ENCODE measurements at regions not wholly inside any gene's neighbourhood (a gene's known extent, or its start where the extent isn't known, plus 50 kb on each side); places are given as distances from the start of the nearest gene placed in this dataset.

- DNase-seq (ENCODE audit: low spot score): no peak
These were observed 158.2 kb upstream of the NOCT start for GRCh38 chr4:138857416-138857815.

GRCh38 chr4:138852681-138853080 is 162.9 kb upstream of the NOCT start:
- no peak for DNase-seq (ENCODE audit: low spot score)

- DNase-seq (ENCODE audit: low spot score): no peak
These were observed 163.9 kb upstream of the NOCT start for GRCh38 chr4:138851391-138852335.

- DNase-seq (ENCODE audit: low spot score): no peak
These were observed 169.9 kb upstream of the NOCT start for GRCh38 chr4:138845664-138846063.

- no peak for DNase-seq (ENCODE audit: low spot score)
These were observed 170.5 kb upstream of the NOCT start for GRCh38 chr4:138845054-138845453.

- DNase-seq (ENCODE audit: low spot score): no peak
These were observed 172.0 kb upstream of the NOCT start for GRCh38 chr4:138843616-138844015.

- DNase-seq (ENCODE audit: low spot score): no peak
These were observed 174.2 kb upstream of the NOCT start for GRCh38 chr4:138841343-138841742.

- DNase-seq (ENCODE audit: low spot score): no peak
These were observed 177.3 kb upstream of the NOCT start for GRCh38 chr4:138838251-138838650.

- peak; percentile 14 for DNase-seq (ENCODE audit: low spot score)
These were observed 179.6 kb upstream of the NOCT start for GRCh38 chr4:138835832-138836533.

- DNase-seq (ENCODE audit: low spot score): no peak
These were observed 181.6 kb upstream of the NOCT start for GRCh38 chr4:138833974-138834373.

- DNase-seq (ENCODE audit: low spot score): no peak
These were observed 183.0 kb upstream of the NOCT start for GRCh38 chr4:138832563-138832962.

- DNase-seq (ENCODE audit: low spot score): no peak
These were observed 183.6 kb upstream of the NOCT start for GRCh38 chr4:138831948-138832347.

- no peak for DNase-seq (ENCODE audit: low spot score)
These were observed 186.7 kb upstream of the NOCT start for GRCh38 chr4:138828926-138829325.

GRCh38 chr4:138826754-138827153 is 188.8 kb upstream of the NOCT start:
- DNase-seq (ENCODE audit: low spot score): no peak

GRCh38 chr4:138826322-138826721 is 189.3 kb upstream of the NOCT start:
- DNase-seq (ENCODE audit: low spot score): no peak

- no peak for DNase-seq (ENCODE audit: low spot score)
These were observed 194.2 kb upstream of the NOCT start for GRCh38 chr4:138821331-138821730.

- no peak for DNase-seq (ENCODE audit: low spot score)
These were observed 198.7 kb upstream of the NOCT start for GRCh38 chr4:138816875-138817274.

GRCh38 chr4:138815811-138816210 is 199.8 kb upstream of the NOCT start:
- DNase-seq (ENCODE audit: low spot score): no peak

GRCh38 chr4:138805736-138806135 is 209.8 kb upstream of the NOCT start:
- DNase-seq (ENCODE audit: low spot score): no peak

- no peak for DNase-seq (ENCODE audit: low spot score)
These were observed 210.9 kb upstream of the NOCT start for GRCh38 chr4:138804711-138805110.

- no peak for DNase-seq (ENCODE audit: low spot score)
These were observed 212.5 kb upstream of the NOCT start for GRCh38 chr4:138803051-138803450.

GRCh38 chr4:138802499-138802898 is 213.1 kb upstream of the NOCT start:
- no peak for DNase-seq (ENCODE audit: low spot score)

- DNase-seq (ENCODE audit: low spot score): no peak
These were observed 215.2 kb upstream of the NOCT start for GRCh38 chr4:138800421-138800820.
